ENCODE measurements at regions not wholly inside any gene's neighbourhood (a gene's known extent, or its start where the extent isn't known, plus 50 kb on each side); places are given as distances from the start of the nearest gene placed in this dataset.
A peak's percentile ranks its signal among the peaks of the same experiment; 100 is the strongest.
"Not testable (repeated sequence)": the region's sequence is repeated elsewhere in the genome, so short reads cannot be mapped to it uniquely, and the experiment has no call there.

DNA sequence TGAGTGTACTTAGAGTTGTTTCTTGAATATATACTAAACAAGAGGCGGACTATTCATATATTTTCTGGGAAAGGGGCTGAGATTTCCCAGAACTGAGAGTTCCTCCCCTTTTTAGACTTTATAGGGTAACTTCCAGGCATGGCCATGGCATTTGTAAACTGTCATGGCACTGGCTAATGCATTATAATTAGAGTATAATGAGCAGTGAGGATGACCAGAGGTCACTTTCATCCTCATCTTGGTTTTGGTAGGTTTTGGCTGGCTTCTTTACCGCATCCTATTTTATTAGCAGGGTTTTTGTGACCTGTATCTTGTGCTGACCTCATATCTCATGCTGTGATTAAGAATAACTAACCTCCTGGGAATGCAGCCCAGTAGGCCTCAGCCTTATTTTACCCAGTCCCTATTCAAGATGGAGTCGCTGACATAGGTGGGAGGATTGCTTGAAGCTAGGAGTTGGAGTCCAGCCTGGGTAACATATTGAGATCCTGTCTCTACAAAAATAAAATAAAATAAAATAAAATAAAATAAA is 91.4 kb downstream of the MOBP start:
- no peak for DNase-seq (ENCODE audit: low read depth)

DNA sequence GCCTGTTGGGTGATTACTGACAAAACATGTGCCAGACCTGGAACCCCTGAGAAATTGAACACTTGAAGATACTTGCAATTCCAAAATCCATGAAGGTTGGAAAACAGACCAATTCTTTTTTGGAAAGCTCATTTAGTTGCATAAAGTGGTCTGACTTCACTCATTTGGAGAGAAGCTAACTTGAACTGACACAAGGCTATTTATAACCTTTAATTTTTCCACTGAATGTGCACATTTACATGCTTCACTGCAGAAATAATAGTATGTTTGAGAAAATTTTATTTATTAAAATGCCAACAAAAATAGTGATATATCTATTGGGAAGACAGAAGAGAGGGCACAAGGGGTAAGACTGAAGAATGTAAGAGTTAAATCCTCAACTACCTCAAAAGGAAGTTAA is 92.1 kb downstream of the MOBP start:
- no peak for DNase-seq (ENCODE audit: low read depth)

DNA sequence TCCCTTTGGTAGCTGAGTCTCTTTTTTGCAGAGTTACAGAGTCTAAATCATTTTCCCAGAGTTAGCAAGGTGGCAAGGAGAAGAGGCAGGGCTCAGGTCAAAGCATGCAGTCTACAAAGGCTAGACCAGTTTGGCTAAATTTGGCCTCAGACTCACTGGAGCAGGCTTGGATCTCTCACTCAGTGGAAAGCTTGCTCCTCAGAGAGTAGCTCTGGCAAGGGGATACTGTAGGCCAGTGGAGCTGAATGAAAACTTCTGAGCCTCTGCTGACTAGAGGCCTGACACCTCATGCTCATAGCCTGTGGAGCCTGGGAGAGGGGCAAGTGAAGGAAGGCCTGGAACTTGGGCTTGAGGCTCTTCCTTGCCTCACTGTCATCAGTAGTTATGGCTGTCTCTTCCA is 101.0 kb downstream of the MOBP start:
- no peak for DNase-seq (ENCODE audit: low read depth)

DNA sequence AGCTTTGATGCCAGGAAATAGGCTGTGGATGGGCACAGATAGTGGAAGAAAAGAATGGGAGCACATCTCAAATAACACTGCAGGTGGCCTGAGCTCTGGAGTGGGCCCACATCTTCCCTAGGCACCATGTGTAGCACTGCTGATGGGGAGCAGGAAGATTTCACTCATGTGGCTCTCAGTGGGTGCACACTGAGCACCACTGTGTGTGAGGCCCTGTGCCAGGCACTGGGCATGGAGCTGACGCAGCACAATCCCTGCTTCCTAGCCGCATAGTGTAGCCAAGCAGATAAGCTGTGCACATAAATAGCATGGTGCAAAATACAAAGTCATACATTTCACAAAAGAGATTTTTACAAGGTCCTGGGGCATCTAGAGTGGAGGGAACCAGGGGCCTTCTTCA is 101.6 kb downstream of the MOBP start:
- DNase-seq (ENCODE audit: low read depth) = no peak

DNA sequence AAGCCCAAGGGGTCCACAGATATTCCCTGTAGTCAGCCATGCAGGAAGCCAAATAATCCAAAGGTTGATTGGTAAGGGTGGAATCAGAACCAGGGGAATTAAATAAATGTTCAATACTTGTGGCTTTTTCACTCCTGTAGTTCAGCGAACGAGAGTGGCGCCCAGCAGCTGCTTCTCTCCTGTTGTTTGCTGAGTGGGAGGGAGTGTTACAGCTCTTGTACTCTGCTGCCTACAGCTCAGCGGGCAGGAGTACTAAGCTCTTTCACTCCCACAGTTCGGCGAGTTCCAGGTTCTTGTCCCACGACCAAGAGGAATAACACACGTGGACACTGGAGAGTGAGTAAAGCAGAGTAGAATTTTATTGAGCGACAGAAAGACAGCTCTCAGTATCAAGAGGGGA is 105.9 kb downstream of the MOBP start:
- DNase-seq (ENCODE audit: low read depth) = no peak

DNA sequence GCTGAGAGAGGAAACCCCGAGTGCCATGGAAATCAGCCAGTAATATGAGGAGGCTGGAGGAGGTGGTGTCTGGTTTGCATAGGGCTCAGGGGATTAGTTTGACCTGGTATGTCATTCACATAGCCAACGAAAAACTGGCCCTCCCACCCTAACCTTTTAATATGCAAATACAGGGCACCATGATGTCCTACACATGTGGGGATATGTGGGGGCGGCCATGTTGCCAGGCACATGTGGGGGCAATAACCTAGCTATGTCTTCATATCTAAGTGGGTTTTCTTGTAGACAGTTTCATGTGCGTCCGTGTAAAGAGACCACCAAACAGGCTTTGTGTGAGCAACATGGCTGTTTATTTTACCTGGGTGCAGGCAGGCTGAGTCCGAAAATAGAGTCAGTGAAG is 110.1 kb downstream of the MOBP start:
- no peak for DNase-seq (ENCODE audit: low read depth)

DNA sequence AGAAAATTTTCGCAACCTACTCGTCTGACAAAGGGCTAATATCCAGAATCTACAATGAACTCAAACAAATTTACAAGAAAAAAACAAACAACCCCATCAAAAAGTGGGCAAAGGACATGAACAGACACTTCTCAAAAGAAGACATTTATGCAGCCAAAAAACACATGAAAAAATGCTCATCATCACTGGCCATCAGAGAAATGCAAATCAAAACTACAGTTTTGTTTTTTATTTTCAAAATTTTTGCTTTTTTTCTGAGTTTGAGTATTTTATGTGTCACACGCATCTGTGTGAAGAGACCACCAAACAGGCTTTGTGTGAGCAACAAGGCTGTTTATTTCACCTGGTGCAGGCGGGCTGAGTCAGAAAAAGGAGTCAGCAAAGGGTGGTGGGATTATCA is 118.7 kb downstream of the MOBP start:
- not testable (repeated sequence) for DNase-seq (ENCODE audit: low read depth)

DNA sequence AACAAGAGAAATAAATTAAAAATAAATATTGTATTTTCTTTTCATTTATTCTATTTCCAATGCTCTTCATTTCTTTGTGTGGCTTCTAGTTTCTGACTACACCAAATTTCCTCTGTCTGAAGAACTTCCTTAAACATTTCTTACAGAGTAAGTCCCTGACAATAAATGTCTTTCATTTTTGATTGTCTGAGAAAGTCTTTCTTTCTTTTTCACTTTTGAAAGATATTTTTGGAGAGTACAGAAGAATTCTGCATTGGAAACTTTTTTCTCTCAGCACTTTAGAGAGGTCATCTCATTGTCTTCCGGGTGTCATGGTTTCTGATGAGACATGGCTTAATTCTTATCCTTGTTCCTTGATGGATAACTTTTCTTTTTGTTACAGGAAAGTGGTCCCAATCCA is 119.6 kb downstream of the MOBP start:
- DNase-seq (ENCODE audit: low read depth) = no peak

DNA sequence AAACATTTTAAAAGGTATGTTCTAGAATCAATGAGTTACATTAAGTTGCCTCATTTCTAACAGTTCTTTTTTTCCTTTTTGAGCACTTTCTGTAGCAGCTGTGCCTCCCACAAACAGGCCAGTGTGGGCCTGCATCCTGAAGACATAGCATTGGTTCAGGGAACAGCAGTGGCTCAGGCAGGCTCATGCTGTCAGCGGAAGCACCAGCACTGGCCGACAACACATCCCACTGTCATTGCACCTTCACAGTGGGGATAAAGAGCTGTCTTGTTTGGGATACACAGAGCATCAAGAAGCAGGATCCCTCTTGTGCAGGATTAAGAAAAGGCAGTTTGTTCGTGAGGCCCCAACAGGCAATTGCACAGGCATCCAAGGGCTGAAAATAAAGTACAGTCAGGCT is 123.3 kb downstream of the MOBP start:
- no peak for DNase-seq (ENCODE audit: low read depth)

DNA sequence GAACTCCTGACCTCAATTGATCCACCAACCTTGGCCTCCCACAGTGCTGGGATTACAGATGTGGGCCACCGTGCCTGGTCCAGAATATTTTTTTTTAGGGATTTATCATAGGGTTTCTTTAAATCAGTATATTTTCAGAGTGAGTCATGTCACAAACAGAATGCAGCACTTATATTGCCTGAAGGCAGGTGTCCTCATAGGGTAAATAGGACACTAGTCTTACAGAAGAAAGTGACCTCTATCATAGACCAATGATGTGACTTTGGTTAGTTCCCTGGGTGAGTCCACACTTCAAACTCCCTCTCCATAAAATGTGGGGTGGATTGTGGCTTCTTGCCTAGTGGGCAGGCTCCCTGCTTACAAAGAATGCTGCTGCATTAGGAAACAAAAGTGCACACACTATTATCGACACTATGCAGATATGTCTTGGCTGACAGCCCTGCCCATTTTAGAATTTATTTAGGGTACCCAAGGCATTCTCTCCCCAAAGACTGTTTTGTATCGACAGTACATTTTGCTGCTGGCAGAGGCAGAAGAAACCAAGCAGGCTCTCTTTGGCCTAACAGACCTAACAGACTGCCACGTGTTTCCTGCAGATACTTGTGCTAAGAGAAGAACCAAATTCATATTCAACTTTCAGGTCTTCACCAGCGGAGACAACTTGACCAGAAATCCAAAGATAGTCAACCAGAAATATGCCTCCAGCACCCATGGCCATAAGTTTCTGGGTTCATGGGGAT is 125.0 kb downstream of the MOBP start:
- peak; percentile 2 for DNase-seq (ENCODE audit: low read depth)

DNA sequence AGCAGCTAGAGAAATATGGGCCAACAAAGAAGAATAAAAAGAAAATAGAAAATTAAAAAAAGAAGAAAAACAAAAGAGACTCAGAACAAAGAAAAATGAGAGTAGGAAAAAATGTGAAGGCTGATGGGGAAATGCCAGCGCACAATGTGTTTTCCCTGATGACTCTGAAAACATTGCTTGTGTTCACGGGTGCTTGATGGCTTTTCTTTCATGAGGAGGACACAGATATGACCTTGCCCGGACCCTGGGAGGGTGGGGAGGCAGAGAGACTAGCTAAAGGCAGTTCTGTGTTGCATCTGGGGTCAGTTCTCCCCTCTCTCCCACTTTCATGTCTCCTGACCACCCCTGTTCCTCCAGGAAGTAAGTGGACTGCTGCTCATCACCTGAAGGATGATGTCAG is 125.9 kb downstream of the MOBP start:
- no peak for DNase-seq (ENCODE audit: low read depth)

DNA sequence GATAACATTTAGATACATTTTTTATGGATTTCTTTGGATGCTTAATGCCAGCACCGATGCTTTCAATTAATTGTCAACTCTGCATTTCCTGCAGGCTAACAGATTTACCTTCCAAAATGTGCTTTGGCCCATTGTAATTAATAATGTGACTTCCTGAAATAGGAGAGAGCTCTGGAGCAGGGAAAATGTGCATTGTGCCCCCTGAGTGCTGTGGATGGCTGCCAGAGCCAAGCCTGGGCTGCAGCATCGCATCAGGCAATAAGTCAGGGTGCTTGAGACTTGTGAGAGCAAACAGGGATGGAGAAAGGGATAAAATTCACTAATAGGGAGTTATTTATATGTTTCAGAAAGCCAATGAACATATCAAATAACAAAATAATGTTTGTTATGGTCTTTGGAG is 133.8 kb downstream of the MOBP start:
- no peak for DNase-seq (ENCODE audit: low read depth)

DNA sequence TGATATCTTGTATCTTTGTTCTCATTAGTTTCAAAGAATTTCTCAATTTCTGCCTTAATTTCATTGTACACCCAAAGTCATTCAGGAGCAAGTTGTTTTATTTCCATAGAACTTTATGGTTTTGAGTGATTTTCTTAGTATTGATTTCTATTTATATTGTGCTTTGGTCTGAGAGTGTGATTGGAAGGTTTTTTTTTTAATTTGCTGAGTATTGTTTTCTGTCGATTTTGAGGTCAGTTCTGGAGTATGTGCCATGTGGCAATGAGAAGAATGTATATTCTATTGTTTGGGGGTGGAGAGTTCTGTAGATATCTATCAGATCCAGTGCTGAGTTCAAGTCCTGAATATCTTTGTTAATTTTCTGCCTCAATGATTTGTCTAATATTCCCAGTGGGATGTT is 138.4 kb downstream of the MOBP start:
- DNase-seq (ENCODE audit: low read depth) = no peak

DNA sequence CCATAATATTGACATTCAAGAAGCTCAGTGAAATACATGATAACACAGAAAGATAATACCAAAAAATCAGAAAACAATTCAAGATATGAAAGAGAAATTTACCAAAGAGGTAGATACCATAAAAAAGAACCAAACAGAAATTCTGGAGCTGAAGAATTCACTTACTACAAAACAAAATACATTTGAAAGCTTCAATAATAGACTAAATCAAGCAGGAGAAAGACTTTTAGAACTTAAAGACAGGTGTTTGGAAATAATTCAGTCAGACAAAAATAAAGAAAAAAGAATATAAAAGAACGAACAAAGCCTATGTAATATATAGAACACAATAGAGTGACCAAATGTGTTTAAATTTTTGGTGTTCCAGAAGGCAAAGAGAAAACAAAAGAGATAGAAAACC is 158.7 kb downstream of the MOBP start:
- DNase-seq (ENCODE audit: low read depth) = no peak

DNA sequence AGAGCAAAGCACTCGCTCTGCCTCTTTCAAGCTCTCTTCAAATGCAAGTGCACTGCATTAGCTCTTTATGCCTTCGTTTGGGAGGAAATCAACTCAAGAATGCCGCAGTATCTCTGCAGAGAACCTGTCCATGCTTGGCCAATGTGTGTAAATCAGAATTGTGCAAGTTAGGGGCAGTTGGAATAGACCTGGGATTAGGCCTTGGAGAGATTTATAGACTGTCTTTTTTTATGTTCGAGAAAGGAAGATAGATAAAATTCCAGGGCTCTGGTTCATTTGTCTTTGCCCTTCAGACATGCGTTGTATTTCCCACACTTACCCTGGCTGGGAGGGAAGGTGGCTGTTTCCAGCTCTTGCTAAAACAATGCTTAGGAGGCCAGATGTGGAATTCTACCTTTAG is 163.7 kb downstream of the MOBP start:
- DNase-seq (ENCODE audit: low read depth) = no peak

DNA sequence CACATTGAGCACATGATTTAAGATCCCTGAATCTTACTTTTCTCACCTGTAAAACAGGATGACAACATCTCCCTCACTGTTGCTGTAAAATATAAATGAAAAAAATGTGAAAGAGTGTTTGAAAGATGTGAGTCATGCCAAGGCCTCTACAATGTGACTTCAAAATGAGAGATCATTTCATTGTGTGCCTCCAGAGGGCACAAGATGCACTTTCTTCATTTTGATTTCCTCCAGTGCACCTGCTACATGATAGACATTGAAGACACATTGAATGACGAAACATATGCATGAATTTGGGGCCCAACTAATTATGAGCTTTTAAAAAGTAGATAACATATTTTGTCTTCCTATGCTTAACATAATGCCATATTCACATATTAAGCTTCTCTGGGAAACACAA is 170.3 kb downstream of the MOBP start:
- DNase-seq (ENCODE audit: low read depth) = peak; percentile 82

DNA sequence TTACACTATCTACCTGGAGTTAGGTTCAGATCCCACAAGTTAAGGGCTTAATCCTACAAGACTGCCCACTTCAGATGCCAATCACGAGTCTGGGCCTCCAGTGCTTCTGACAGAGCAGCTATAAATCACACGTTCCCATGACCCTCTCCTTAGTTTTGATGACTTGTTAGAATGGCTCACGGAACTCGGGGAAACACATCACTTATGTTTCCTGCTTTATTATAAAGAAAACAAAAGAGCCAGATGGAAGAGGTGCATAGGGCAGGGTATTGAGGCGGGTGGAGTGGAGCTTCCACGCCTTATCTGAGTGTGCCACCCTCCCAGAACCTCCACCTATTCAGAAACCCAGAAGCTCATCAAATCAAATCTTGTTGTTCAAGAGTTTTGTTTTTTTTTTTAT is 170.8 kb downstream of the MOBP start:
- DNase-seq (ENCODE audit: low read depth) = peak; percentile 11

DNA sequence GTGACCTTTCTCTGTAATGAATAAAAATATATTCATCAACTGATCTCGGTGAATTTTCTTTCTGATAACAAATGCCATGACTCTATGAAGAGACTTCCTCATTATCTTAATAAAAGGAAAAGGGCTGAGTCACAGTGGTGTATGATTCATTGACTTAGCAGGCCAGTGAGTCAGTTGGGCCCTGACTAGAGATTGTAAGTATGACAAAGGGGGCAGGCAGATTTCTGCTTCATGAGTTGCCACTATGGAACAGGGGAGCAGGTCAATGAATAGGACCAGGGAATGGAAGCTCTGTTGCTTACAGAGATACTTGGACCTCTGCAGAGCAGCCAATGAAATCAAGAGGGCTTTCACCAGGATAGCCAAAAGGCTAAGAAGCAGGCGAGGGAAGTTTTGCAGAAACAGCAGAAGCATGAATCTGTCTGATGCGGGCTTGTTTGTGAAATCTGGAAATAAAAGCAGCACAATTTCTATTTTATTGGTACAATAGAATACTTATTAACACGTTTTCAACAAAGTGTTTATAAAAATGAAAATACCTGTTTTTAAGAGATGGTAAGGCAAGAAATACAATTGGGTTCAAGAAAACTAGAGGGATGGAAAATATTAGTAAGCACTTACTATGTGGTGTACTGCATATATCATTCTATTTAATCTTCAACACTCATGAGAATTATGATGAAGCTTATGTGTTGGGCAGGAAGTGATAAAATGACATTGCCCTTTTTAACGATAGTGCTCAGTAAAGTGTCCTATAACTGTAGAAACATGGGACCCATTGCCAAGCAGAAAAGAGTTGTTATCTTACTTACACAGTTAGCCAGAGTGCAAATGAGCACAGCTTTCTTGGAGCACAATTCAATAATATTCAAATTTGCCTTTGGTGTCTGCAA is 169.8 kb upstream of the MYRIP start:
- peak; percentile 97 for DNase-seq (ENCODE audit: low read depth)

DNA sequence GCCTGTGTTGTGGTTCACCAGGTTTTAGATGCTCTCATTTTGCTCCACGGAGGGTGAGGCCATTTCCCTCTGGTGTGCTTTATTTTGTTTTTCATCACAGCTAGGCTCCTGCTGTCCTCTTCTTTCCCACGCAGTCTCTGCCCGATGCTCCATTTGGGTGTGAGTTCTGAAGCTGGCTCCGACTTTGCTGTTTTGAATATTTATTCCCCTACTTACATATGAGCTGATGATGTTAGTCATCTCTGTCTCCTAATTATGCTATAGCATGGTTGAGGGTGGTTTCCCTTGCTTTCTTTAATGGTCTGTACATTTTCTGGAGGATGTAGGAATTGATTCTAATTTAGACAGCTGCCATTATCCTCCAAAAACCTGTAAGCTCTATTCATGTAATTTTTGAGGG is 168.1 kb upstream of the MYRIP start:
- no peak for DNase-seq (ENCODE audit: low read depth)

DNA sequence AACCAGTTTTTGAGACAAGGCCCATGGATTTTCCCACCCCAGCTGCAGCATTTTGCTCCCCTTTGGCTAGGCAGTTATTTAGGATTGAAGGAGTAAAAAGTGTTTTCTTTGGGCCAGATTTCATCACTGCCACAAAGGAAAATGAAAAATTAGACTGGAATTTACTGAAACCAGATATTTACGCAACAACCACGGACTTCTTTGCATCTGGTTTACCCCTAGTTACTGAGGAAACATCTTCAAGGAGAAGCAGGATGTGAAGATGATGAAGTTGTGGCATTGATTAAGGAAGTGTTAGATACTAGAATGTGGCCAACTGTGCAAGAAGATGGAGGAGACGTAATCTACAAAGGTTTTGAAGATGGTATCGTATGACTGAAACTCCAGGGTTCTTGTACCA is 165.2 kb upstream of the MYRIP start:
- DNase-seq (ENCODE audit: low read depth) = no peak

DNA sequence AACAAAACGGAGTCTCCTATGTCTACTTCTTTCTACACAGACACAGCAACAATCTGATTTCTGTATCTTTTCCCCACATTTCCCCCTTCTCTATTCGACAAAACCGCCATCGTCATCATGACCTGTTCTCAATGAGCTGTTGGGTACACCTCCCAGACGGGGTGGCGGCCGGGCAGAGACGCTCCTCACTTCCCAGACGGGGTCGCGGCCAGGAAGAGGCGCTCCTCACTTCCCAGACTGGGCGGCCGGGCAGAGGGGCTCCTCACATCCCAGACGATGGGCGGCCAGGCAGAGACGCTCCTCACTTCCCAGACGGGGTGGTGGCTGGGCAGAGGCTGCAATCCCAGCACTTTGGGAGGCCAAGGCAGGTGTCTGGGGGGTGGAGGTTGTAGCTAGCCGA is 158.2 kb upstream of the MYRIP start:
- not testable (repeated sequence) for DNase-seq (ENCODE audit: low read depth)

DNA sequence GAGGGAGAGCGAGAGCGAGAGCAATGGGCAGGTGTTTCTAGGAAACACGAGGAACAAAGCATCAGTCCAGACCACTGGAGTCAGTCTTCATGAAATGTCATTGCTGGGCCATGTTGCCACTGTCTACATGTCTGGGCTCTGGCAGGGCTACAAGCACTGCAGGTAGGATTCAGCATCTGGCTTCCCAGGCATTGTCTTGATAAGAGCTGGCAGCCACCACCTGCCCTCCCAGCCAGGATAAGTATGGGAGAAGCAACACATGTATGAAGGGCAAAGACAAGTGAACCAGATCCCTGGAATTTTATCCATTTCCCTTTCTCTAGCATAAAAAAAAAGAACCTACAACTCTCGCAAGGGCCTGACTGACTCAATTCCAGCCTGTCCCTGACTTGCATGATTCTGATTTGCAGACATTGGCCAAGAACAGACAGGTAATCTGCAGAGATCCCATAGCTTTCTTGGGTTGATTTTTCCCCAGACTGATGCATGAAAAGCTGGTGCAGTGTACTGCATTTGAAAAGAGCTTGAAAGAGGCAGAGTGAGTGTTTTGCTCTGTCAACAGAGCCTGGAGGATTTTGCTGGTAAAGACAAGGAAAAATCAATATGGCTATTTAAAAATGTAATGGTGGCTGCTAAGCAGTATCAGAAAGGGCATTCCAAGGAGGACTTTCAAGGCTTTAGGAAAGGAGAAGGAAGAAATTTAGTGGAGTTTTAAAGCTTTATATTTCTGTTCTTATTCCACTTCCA is 157.2 kb upstream of the MYRIP start:
- no peak for DNase-seq (ENCODE audit: low read depth)
